ENCODE measurements at regions not wholly inside any gene's neighbourhood (a gene's known extent, or its start where the extent isn't known, plus 50 kb on each side); places are given as distances from the start of the nearest gene placed in this dataset.

- H2AFZ ChIP-seq (ENCODE audit: low read depth, low read length, poor library complexity, severe bottlenecking) = no peak overlapping the region
- no peak overlapping the region for H3K4me2 ChIP-seq (ENCODE audit: low read length)
- ATAC-seq = no peak
- no peaks in the 10 kb centered on the region for H3K36me3 ChIP-seq (ENCODE audit: control insufficient read depth in 1 of 2, insufficient read depth in 2 of 2, low read length in 2 of 2)
- H3K4me1 ChIP-seq (ENCODE audit: control insufficient read depth in 1 of 2, insufficient read depth in 2 of 2, low read length in 2 of 2) = no peaks in the 10 kb centered on the region
- RAD21 ChIA-PET (ENCODE audit: low non-redundant PET in 1 of 2, low total read pairs in 2 of 2, uncharacterized antibody in 2 of 2, unreplicated experiment in 2 of 2) = no interaction called here
- no peaks in the 10 kb centered on the region for H3K27me3 ChIP-seq (ENCODE audit: insufficient read depth, low read length)
- H3K9me2 ChIP-seq (ENCODE audit: insufficient read depth) = no peaks in the 10 kb centered on the region
- intact Hi-C loops (cut with micrococcal nuclease) = no loop called here
- no peak overlapping the region for H3K4me3 ChIP-seq (replicated peaks in 1 of 2; ENCODE audit: low read depth in 1 of 2, low read length in 2 of 2)
- POLR2A ChIA-PET = no interaction called here
- BruUV-seq (replicated peaks) = no TSS peak
- no peak overlapping the region for H3K9ac ChIP-seq (ENCODE audit: low read length)
- TF ChIP-seq EGR1 (IDR thresholded peaks at IDR 0.05; ENCODE audit: low read depth) (no peak), RAD21 (IDR thresholded peaks at IDR 0.05; ENCODE audit: low read depth) (no peak), YY1 (IDR thresholded peaks at IDR 0.05; ENCODE audit: extremely low read depth, insufficient replicate concordance, low read depth, low read length) (no peak), POLR2A (IDR thresholded peaks at IDR 0.05; ENCODE audit: borderline replicate concordance, extremely low read depth, insufficient read depth, insufficient read length) (no peak), EZH2phosphoT487 (IDR thresholded peaks at IDR 0.05; ENCODE audit: borderline replicate concordance) (no peak), CBX3 (IDR thresholded peaks at IDR 0.05; ENCODE audit: low read depth) (no peak), FOSL1 (IDR thresholded peaks at IDR 0.05; ENCODE audit: low read depth) (no peak), JUND (IDR thresholded peaks at IDR 0.05) (no peak), SP1 (IDR thresholded peaks at IDR 0.05; ENCODE audit: low read depth) (no peak), ZNF274 (IDR thresholded peaks at IDR 0.05; ENCODE audit: low read depth, low read length) (no peak), REST (IDR thresholded peaks at IDR 0.05; ENCODE audit: low read depth) (no peak)
- no peaks in the 10 kb centered on the region for H3K79me2 ChIP-seq (ENCODE audit: insufficient read depth, low read length)
- H3K27ac ChIP-seq (ENCODE audit: low read depth, low read length) = no peak overlapping the region
- DNase-seq (ENCODE audit: low read depth, low spot score) = no peak
- CTCF ChIA-PET = no interaction called here
- H3K9me3 ChIP-seq (ENCODE audit: control insufficient read depth in 1 of 2, insufficient read depth in 1 of 2, low read depth in 1 of 2, low read length in 2 of 2) = no peaks in the 10 kb centered on the region
- no peaks in the 10 kb centered on the region for H4K20me1 ChIP-seq (ENCODE audit: insufficient read depth)
Observed at GRCh38 chr6:78533426-78533825, 333.9 kb upstream of the IRAK1BP1 start.
